ENCODE measurements at regions not wholly inside any gene's neighbourhood (a gene's known extent, or its start where the extent isn't known, plus 50 kb on each side); places are given as distances from the start of the nearest gene placed in this dataset.

DNA sequence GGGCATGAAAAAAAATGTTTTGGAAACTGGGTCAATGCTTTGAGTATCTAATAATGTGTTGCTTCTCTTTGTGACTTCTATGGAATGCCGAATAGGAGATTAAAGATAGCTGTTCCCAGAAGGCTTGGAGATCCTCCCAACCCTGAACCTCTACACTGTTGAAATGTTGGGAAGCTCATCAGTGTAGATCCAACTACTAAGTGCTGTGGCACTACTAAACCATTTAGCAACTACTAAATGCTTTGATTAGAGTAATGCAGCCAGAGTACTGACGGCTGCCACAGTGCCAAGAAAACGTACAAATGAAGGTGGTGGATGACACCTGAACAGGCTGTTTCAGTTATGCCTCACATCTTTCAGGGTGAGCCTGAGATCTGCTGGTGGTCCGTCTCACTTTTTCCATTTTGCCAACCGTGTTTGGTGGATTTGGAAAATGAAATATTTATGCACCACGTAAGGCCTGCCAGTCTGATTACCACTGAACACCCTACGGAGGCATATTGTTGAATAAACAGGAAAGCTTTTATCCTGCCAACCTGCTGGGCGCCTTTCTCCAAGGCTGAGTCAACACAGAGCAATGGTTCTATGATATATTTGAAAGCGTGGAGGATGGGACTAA, 938.0 kb upstream of the FLRT2 start:
- Histone ChIP-seq H3K4me1 (ENCODE audit: control insufficient read depth in 1 of 2, insufficient read depth in 1 of 2, low read depth in 1 of 2, low read length in 1 of 2) (no peaks in the 10 kb centered on the region), H3K36me3 (no peaks in the 10 kb centered on the region), H3K9me3 (no peaks in the 10 kb centered on the region), H3K4me3 (ENCODE audit: low read depth in 1 of 2, low read length in 1 of 2) (no peak overlapping the region), H3K27me3 (no peaks in the 10 kb centered on the region), H3K27ac (no peak overlapping the region)
- TF ChIP-seq, protein P1, sequence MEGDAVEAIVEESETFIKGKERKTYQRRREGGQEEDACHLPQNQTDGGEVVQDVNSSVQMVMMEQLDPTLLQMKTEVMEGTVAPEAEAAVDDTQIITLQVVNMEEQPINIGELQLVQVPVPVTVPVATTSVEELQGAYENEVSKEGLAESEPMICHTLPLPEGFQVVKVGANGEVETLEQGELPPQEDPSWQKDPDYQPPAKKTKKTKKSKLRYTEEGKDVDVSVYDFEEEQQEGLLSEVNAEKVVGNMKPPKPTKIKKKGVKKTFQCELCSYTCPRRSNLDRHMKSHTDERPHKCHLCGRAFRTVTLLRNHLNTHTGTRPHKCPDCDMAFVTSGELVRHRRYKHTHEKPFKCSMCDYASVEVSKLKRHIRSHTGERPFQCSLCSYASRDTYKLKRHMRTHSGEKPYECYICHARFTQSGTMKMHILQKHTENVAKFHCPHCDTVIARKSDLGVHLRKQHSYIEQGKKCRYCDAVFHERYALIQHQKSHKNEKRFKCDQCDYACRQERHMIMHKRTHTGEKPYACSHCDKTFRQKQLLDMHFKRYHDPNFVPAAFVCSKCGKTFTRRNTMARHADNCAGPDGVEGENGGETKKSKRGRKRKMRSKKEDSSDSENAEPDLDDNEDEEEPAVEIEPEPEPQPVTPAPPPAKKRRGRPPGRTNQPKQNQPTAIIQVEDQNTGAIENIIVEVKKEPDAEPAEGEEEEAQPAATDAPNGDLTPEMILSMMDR (IDR thresholded peaks at IDR 0.05) = no peak

DNA sequence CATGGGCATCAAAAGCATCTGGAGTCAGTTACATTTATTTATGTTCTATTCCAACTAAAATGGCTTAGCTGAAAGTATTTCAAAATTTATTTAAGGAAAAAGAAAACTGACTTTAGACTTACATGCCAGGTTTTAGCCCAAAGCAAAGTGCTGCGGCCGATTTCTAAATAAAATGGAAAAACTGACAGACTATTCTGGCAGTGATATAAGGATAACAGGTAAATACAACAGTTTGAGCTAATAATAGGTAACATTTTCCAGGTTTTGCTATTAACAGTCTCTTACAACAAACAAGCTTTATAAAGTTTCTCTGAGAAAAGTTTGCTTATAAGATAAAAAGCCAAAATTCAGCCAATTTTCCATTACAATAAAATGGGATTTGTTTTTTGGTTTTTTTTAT, 937.2 kb upstream of the FLRT2 start:
- Histone ChIP-seq H3K4me3 (ENCODE audit: low read depth in 1 of 2, low read length in 1 of 2) (no peak overlapping the region), H3K4me1 (ENCODE audit: control insufficient read depth in 1 of 2, insufficient read depth in 1 of 2, low read depth in 1 of 2, low read length in 1 of 2) (no peaks in the 10 kb centered on the region), H3K36me3 (no peaks in the 10 kb centered on the region), H3K27ac (no peak overlapping the region), H3K9me3 (no peaks in the 10 kb centered on the region), H3K27me3 (no peaks in the 10 kb centered on the region)
- TF ChIP-seq, protein P1 (IDR thresholded peaks at IDR 0.05) = no peak

- H3K4me3 ChIP-seq (ENCODE audit: low read depth in 1 of 2, low read length in 1 of 2) = no peak overlapping the region
- TF ChIP-seq, protein P1 (IDR thresholded peaks at IDR 0.05) = no peak
- no peaks in the 10 kb centered on the region for H3K36me3 ChIP-seq
- H3K27ac ChIP-seq = no peak overlapping the region
- H3K4me1 ChIP-seq (ENCODE audit: control insufficient read depth in 1 of 2, insufficient read depth in 1 of 2, low read depth in 1 of 2, low read length in 1 of 2) = no peaks in the 10 kb centered on the region
- H3K9me3 ChIP-seq = no peaks in the 10 kb centered on the region
- H3K27me3 ChIP-seq = no peaks in the 10 kb centered on the region
These were observed 919.9 kb upstream of the FLRT2 start for GRCh38 chr14:84610086-84610485.

DNA sequence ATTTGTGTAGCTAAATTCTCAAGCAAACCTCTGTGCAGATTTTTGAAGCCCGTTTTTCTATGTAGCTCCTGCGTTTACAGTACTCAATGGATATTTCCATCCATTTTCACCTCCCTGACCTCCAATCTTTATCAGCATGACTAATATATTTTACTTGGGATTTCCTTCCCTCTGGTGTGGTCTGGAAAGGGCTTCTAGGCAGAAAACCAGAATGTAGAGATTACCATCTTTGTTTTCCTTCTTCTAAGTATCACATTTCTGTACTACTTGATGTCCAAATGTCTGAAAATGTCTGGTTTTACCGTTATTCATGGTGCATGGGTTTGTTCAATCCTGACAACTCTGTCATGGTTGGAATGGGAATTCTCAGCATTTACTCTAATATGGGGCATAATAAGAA, 907.6 kb upstream of the FLRT2 start:
- TF ChIP-seq, protein P1 (IDR thresholded peaks at IDR 0.05) = no peak
- H3K4me3 ChIP-seq (ENCODE audit: low read depth in 1 of 2, low read length in 1 of 2) = no peak overlapping the region
- H3K27ac ChIP-seq = no peak overlapping the region
- H3K9me3 ChIP-seq = no peaks in the 10 kb centered on the region
- H3K36me3 ChIP-seq = no peaks in the 10 kb centered on the region
- no peaks in the 10 kb centered on the region for H3K4me1 ChIP-seq (ENCODE audit: control insufficient read depth in 1 of 2, insufficient read depth in 1 of 2, low read depth in 1 of 2, low read length in 1 of 2)
- H3K27me3 ChIP-seq = no peaks in the 10 kb centered on the region

DNA sequence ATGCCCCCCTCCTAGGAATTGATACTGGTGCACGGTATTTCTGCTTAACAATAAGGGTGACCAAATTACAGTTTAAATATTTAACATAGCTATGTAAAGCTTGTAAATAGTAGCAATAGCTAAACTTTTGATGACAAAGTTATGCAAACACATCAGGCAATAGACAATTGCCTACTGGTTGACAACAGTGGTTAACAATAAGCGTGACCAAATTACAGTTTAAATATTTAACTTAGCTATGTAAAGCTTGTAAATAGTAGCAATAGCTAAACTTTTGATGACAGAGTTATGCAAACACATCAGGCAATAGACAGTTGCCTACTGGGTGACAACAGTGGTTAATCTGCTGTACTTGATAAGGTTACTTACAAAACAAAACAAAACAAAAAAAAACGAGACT, 886.5 kb upstream of the FLRT2 start:
- Histone ChIP-seq H3K4me1 (ENCODE audit: control insufficient read depth in 1 of 2, insufficient read depth in 1 of 2, low read depth in 1 of 2, low read length in 1 of 2) (no peaks in the 10 kb centered on the region), H3K27ac (no peak overlapping the region), H3K9me3 (no peaks in the 10 kb centered on the region), H3K27me3 (no peaks in the 10 kb centered on the region), H3K36me3 (no peaks in the 10 kb centered on the region), H3K4me3 (ENCODE audit: low read depth in 1 of 2, low read length in 1 of 2) (no peak overlapping the region)
- TF ChIP-seq, protein P1 (IDR thresholded peaks at IDR 0.05) = no peak
